HepG2 (cell line): ENCODE measurements at regions not wholly inside any gene's neighbourhood (a gene's known extent, or its start where the extent isn't known, plus 50 kb on each side); places are given as distances from the start of the nearest gene placed in this dataset.

Experiments
- ASH2L ChIP-seq: fragments of 300-600, 200-600 bp; sonication (generic); IDR thresholded peaks from 2 replicates; pipeline ENCODE4 v1.7.0; 2017; ENCODE audit warnings: low read depth, mild to moderate bottlenecking, moderate library complexity, mixed read lengths, low read length; ENCODE audit not compliant: insufficient read length
- CTCF ChIP-seq: sonication (generic); formaldehyde crosslinking; IDR thresholded peaks from 2 replicates; pipeline ENCODE4 v1.5.0; 2020; ENCODE audit warnings: mild to moderate bottlenecking, missing genetic modification reagents, moderate library complexity
- GTF2F1 ChIP-seq: fragments of 150-350 bp; IDR thresholded peaks from 2 replicates; pipeline ENCODE4 v1.6.1; 2014; ENCODE audit warnings: low read length
- HDAC2 ChIP-seq: sonication (generic); formaldehyde crosslinking; IDR thresholded peaks from 2 replicates; pipeline ENCODE4 v1.4.0; 2020; ENCODE audit warnings: missing genetic modification reagents
- PRDM10 ChIP-seq: sonication (generic); formaldehyde crosslinking; IDR thresholded peaks from 2 replicates; pipeline ENCODE4 v1.4.0; 2020; ENCODE audit warnings: low read depth, missing genetic modification reagents
- PRDM4 ChIP-seq: sonication (generic); formaldehyde crosslinking; IDR thresholded peaks from 2 replicates; pipeline ENCODE4 v1.9.0; 2021; ENCODE audit warnings: missing genetic modification reagents, borderline replicate concordance
- SSRP1 ChIP-seq: IDR thresholded peaks from 2 replicates; pipeline ENCODE4 v1.6.1; 2016; ENCODE audit warnings: control low read depth
- ZNF207 ChIP-seq: fragments of 450-650 bp; IDR thresholded peaks from 2 replicates; pipeline ENCODE4 v1.6.1; 2016; ENCODE audit warnings: antibody characterized with exemption, borderline replicate concordance
- ZNF292 ChIP-seq: sonication (generic); formaldehyde crosslinking; IDR thresholded peaks from 2 replicates; pipeline ENCODE4 v1.8.1; 2022; ENCODE audit warnings: mild to moderate bottlenecking, low read depth, missing genetic modification reagents, borderline replicate concordance
- ZZZ3 ChIP-seq: sonication (generic); formaldehyde crosslinking; IDR thresholded peaks from 2 replicates; pipeline ENCODE4 v1.4.0; 2020; ENCODE audit warnings: missing genetic modification reagents, mild to moderate bottlenecking, borderline replicate concordance
- TF ChIP-seq, protein P1 (sequence below): sonication (generic); formaldehyde crosslinking; IDR thresholded peaks from 2 replicates; pipeline ENCODE4 v1.8.0; 2022; ENCODE audit warnings: mild to moderate bottlenecking, missing genetic modification reagents
- TF ChIP-seq, protein P2 (sequence below): fragments of 450-650 bp; IDR thresholded peaks from 2 replicates; pipeline ENCODE4 v1.6.1; 2016
- TF ChIP-seq, protein P3 (sequence below), 2 experiments: sonication (generic) in 1 of 2; formaldehyde crosslinking in 1 of 2; IDR thresholded peaks; 2 replicates each; pipeline versions ENCODE4 v1.5.1 to v1.6.1; 2011 to 2020; ENCODE audit warnings: borderline replicate concordance in 1 of 2, low read depth in 1 of 2, low read length in 1 of 2, mild to moderate bottlenecking in 1 of 2, missing genetic modification reagents in 1 of 2, moderate library complexity in 1 of 2
- TF ChIP-seq, protein P4 (sequence below): sonication (generic); formaldehyde crosslinking; conservative IDR thresholded peaks from 2 replicates; pipeline ENCODE4 v1.8.0; 2022; ENCODE audit warnings: low read depth, missing genetic modification reagents

GRCh38 chr2:2502201-2502549, 171.1 kb upstream of the MYT1L start:
- TF ChIP-seq ZNF292 (CRISPR knock-in tag) (no peak), CTCF (no peak), PRDM4 (CRISPR knock-in tag) (no peak), PRDM10 (CRISPR knock-in tag) (no peak), HDAC2 (no peak), ASH2L (no peak), SSRP1 (CRISPR knock-in tag) (no peak), ZNF207 (no peak), ZZZ3 (no peak), GTF2F1 (no peak)
- TF ChIP-seq, protein P1, sequence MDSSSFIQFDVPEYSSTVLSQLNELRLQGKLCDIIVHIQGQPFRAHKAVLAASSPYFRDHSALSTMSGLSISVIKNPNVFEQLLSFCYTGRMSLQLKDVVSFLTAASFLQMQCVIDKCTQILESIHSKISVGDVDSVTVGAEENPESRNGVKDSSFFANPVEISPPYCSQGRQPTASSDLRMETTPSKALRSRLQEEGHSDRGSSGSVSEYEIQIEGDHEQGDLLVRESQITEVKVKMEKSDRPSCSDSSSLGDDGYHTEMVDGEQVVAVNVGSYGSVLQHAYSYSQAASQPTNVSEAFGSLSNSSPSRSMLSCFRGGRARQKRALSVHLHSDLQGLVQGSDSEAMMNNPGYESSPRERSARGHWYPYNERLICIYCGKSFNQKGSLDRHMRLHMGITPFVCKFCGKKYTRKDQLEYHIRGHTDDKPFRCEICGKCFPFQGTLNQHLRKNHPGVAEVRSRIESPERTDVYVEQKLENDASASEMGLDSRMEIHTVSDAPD: no peak
- TF ChIP-seq, protein P2, sequence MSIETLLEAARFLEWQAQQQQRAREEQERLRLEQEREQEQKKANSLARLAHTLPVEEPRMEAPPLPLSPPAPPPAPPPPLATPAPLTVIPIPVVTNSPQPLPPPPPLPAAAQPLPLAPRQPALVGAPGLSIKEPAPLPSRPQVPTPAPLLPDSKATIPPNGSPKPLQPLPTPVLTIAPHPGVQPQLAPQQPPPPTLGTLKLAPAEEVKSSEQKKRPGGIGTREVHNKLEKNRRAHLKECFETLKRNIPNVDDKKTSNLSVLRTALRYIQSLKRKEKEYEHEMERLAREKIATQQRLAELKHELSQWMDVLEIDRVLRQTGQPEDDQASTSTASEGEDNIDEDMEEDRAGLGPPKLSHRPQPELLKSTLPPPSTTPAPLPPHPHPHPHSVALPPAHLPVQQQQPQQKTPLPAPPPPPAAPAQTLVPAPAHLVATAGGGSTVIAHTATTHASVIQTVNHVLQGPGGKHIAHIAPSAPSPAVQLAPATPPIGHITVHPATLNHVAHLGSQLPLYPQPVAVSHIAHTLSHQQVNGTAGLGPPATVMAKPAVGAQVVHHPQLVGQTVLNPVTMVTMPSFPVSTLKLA: no peak
- TF ChIP-seq, protein P3, sequence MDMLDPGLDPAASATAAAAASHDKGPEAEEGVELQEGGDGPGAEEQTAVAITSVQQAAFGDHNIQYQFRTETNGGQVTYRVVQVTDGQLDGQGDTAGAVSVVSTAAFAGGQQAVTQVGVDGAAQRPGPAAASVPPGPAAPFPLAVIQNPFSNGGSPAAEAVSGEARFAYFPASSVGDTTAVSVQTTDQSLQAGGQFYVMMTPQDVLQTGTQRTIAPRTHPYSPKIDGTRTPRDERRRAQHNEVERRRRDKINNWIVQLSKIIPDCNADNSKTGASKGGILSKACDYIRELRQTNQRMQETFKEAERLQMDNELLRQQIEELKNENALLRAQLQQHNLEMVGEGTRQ (IDR thresholded peaks at IDR 0.05; ENCODE audit: low read depth, low read length): no peak
- TF ChIP-seq, protein P3 (CRISPR knock-in tag; IDR thresholded peaks at IDR 0.05; ENCODE audit: borderline replicate concordance): no peak
- TF ChIP-seq, protein P4, sequence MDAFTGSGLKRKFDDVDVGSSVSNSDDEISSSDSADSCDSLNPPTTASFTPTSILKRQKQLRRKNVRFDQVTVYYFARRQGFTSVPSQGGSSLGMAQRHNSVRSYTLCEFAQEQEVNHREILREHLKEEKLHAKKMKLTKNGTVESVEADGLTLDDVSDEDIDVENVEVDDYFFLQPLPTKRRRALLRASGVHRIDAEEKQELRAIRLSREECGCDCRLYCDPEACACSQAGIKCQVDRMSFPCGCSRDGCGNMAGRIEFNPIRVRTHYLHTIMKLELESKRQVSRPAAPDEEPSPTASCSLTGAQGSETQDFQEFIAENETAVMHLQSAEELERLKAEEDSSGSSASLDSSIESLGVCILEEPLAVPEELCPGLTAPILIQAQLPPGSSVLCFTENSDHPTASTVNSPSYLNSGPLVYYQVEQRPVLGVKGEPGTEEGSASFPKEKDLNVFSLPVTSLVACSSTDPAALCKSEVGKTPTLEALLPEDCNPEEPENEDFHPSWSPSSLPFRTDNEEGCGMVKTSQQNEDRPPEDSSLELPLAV (CRISPR knock-in tag): no peak
